GM18519 (cell line): ENCODE measurements at regions not wholly inside any gene's neighbourhood (a gene's known extent, or its start where the extent isn't known, plus 50 kb on each side); places are given as distances from the start of the nearest gene placed in this dataset.

ENCODE experiments used
- ATAC-seq: cut with Tn5 transposase; IDR thresholded peaks from one replicate; pipeline ENCODE4 v1.9.1; 2021; ENCODE audit warnings: mild to moderate bottlenecking, moderate library complexity; ENCODE audit not compliant: unreplicated experiment, low FRiP score

DNA sequence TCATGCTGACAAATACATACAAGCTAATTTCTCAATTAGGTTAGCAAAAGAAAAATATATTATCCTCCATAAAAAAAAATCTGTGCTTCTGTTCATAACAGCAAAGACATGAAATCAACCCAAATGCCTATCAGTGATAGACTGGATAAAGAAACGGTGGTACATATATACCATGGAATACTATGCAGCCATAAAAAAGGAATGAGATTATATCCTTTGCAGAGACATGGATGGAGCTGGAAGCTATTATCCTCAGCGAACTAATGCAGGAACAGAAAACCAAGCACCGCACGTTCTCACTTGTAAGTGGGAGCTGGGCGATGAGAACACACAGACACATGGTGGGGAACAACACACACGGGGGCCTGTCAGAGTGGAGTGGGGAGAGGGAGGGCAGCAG is 84.0 kb upstream of the PALMD start:
- no peak for ATAC-seq

DNA sequence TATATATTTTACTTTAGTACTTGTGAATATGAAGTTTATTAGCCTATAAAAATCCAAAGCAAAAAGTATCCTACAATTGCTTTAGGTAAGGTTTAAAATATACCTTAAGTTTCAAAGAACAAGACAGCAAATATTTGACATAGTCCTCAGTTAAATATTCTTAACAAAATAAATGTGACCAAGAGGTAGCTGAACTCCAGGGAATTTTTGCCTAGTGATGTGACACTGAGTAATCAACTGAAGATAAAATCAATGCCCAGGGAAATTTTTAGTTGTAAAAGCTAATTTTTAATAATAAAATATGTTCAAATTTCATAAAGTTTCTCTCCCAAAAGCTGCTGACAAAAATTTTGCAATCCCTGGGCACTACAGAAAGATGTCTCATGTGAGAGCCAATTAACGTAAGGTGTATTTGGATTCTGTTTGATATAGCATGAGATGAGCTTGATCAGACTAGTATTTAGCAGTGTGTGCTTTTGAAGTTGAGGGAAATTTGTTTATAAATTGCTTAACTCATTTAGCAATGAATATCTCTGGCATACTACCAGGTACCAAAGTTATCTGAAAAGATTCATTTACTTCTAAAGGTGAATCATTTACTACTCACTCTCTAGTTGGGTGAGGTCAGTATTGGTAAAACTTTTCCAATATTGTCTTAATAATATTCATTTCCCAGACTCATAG is 80.2 kb upstream of the PALMD start:
- no peak for ATAC-seq

DNA sequence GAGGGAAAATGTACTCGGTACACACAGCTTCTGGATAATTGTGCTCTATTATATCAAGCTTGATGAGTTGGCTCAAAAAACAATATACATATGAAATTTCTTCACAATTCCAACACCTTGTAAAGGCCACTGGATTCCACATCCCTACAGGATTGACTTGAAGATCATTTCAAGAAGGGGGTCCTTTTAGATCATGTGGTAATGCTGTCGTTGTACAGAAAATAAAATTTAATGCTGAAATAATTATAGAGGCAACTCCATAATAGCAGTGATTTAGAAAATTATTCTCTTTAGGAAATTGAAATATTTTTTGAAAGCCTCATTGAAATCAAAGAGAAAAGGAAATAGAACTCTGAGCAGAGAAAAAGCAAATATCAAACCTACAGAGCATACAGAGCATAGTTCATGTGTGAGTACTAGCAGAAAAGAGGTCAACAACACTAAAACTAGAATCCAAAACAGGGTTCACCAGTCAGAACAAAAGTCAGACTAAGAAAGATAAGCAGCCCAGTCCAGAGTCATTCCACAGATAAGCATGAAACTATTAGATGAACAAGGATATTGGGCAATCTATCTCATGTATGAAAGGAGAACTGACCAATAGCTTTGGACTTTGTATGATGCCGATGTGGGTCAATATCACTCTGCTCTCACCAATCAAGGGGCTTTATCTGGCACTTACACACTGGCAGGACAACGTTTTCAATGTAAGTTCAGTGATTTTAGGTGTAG is 79.5 kb upstream of the PALMD start:
- no peak for ATAC-seq

DNA sequence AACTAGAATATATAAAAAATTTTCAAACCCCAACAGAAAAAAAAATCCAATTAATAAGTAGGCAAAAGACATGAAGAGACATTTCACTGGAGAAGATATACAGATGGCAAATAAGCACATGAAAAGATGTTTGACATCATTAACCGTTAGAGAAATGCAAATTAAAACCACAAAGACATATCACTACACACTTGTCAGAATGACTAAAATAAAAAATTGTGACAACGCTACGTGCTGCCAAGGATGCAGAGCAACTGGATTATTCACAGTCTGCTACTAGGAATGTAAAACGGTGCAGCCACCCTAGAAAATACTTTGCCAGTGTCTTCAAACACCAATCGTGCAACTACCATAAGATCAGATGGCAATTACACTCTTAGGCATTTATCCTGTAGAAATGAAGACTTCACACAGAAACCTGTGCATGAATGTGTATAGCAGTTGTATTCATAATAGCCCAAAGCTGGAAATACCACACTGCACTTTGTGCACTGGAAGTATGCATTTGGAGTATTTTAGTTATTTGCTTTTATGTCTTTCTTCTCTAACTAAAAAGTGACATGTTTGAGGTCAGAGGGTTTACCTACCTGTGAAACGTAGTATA is 75.3 kb upstream of the PALMD start:
- ATAC-seq: no peak

DNA sequence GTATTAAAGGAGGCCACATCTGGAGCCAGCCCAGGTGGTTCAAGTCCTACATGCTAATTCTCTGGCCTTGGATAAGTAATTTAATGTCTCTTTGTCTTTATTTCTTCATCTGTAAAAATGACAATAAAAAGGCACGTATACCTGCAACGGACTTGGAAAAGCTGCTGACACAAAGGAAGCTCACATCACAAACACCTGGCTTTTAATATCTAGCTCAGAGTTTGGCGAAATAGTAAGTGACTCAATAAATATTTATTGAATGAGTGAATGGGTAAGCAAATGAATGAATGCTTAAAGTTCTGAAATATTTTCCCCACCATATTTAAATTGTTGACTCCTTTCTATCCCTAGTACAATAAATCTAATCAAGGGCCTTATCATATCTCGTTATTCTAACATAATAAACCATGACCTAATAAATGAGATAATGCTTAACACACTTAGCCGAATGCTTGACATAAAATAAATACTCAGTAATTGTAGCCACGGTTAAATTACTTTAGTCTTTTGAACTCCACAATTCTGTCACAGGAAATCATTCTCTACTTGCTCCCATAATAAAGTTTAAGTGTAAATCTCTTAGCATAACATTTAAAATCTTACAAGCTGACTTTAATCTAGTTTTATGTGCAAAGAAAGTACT is 74.7 kb upstream of the PALMD start:
- no peak for ATAC-seq

DNA sequence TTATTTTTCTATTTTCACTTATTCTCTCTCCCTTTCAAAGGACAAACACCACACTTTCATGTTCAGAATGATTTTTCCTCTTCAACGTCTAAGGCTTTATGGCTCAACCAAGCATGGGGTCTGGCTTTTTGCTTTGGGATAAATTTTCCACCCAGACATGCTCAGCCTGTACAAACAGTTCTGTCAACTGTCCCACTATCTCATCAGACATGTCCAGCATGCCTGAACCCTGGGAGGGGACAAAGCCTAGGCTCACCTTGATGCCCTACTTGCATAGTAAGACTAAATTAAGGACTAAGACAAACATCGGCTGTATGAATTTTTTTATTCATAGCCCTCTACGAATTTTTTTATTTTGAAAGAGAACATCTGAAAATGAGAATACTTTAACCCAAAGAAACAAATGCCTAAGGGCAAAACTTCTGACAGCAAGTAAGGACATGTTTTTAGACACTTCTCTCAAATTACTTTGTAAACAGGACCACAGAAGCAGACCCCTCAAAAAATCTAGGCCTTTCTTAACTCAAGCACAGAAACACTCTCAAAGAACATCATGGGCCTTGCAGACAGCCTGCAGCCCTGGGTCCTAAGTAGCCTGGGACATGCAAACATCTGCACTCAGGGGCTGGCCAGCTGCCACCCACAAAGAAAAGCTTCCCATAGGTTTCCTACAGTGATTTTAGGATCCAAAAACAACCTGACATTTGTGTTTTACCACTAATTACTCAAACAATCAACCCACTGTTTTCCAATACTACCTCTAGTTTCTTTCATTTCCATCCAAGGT is 72.3 kb upstream of the PALMD start:
- no peak for ATAC-seq

DNA sequence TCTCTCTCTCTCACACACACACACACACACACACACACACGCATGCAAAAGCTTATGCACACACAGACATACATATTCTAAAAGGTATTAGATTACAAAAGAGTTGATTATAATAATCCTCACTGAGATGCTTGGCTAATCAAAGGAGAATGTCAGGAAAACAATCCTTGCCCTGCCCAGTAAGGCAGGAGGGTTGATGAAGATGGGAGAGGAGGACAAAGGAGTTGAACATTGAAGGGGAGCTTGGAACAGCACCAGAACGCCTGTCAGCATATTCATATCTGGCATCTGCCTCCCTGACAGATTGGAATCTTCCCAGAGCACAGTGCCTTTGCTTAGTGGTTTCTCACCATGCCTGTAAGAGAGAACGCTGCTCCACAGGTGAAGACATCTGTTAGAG is 68.6 kb upstream of the PALMD start:
- ATAC-seq: no peak

DNA sequence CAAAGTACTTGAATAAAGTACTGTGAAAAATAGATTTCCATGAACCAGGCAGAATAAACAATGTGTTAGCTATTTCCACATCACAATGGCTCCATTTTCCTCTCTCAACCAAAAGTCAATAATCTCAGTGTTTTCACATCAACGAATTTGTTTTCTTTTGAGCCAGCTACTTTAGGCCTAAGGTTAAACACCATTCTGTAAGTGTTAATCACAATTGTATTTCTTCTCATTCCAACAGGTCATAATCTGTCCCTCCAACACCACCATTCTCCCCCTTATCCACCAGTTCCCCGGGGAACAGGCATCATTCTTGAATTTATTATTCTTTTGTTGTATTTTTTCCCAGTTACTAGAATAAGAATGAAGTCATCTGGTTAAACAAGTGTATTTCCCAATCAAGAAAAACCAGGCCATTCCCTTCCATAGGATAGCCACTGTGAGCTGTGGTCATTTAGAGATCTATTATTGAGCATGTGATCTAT is 66.2 kb upstream of the PALMD start:
- ATAC-seq: no peak

DNA sequence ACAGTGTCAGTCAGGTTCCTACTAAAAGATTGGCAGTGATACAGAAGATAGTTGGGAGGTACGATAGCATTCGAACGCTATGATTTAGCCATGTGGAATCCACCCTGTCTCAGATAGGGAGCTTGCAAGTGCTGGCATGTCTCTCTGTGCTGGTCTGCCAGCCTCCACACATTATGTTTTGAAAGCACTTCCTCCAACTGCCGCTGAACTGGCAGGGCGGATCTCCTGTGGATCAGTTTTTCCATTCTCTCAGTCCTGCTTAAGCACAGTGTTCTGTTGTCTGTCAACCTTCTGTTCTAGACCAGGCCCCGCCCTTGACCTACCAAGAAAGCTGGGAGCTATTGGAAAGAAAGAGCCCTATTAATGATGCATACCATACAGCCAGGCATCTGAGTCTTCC is 65.5 kb upstream of the PALMD start:
- no peak for ATAC-seq

DNA sequence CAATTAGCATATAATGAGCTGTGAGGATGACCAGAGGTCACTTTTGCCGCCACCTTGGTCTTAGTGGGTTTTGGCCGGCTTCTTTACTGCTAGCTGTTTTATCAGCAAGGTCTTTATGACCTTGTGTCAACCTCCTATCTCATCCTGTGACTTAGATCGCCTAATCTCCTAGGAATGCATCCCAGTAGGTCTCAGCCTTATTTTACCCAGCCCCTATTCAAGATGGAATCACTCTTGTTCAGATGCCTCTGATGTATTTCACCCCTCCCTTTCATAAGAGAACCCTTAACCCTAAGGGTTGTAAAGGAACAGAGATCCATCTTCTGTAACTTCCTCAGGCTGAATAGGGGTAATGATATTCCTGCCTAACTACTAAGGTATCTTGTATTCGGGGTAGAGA is 58.9 kb upstream of the PALMD start:
- ATAC-seq: no peak

DNA sequence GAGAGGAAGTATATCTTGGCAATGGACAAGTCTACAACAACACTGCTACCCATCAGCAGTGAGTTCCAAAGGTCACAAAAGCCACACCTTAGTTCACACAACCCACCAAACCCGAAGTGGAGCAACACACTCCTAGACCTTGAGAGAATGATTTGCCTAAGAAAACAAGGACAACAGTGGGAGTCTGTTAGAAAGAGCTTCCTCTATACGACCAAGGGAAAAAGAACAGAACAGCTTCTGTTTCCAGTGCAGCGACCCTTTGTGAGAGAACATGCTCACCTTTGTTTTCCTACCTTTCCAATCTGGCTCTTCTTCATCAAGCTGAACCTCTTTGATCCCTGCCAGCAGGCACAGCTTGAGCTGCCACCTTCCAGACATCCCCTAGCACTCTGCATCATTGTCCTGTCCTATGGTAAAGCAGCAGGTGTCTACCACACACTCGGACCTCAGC is 56.7 kb upstream of the PALMD start:
- ATAC-seq: no peak

DNA sequence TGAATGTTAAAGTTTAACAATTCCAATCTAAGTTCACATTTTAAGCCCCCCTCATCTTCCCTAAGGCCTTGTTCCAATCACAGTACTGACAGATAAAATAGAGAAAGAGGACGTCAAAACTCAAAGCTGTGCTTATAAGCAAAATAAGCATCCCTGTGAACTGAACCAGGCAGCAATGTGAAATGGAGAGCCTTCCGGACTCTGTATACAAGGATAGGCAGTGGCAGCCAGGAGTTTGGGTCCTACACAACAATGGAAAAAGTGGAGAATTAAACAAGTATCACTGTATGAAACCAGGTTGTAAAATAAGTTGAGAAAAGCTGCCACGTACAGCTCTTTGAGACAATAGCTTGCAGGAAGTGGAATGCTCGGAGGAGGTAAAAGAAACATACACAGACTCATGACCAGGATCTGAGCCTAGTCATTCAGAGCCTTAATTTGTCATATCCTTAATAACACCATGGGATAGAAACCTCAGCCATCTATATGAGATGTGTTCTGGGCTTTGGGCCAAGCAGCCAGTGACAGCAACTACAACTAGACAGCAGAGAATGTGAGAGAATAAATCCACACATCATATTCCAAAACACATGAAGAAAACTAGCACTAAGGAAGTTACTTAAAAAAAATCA is 55.2 kb upstream of the PALMD start:
- ATAC-seq: no peak

DNA sequence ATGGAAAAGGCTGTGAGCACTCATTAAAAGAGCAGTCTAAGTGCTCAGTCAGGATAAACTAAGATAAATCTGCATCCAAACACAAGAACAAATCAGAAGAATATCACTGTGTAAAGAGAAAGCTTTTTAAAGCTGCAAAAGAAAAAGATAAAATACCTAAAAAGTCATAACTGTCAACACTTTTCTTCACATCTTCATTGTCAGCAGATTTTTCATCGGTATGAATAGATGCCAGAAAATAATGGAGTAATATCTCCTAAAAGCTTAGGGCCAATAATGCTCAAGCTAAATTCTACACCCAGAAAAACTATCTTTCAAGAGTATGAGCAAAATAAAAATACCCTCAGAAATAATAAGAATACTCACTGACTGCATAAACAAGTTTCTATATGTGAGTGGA is 54.0 kb upstream of the PALMD start:
- no peak for ATAC-seq

DNA sequence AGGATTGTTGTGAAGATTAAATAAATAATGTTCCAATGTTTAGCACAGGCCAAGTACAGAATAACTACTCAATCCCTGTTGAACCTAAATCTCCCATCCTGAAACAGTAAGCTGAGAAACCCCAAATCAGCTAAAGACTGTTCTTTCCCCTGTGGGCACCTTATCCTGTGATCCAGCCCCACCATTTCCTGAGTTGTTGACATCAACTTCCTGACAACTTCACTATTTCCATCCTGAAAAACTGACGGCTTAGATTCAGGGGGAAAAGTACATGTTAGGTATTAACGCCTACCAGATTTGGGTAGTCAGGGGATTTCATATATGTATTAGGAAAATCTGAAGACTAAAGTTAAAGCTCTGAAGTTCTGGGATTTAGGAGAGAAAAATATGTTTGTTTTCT is 51.7 kb upstream of the PALMD start:
- no peak for ATAC-seq

DNA sequence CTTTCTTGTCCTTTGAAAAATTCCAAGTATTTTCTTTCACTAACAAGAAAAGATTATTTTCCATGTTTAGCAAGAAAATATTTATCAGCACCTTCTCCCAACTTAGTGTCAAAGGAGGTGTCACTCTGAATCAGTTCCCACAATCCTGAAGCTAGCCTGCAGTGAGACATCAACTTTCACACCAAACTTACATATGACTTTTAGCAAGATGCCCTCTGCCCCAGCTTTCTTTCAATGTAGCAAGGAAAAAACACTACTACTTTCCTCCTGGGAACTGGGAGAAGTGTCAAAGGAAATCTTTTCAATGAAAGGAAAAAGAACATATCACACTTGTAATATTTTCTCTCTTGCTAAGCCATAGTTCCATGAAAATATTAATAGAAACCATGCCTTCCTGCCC is 50.9 kb upstream of the PALMD start:
- ATAC-seq: no peak

DNA sequence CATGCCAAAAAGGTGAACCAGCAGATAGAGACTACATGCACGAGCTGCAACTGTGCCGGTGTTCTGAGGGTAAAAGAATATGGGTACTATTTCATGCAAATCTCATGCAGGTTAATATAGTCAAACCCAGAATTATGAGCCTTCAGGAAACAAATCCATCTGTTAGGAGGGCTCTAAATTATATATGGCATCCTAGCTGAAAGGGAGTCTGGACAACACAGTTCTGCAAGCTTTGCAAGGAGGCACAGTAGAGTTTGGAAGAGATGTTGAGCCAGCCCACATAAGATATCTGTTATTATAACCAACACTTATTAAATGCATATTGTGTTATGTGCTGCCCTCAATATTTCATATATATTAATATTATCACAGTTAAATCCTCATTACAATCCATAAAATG is 50.5 kb upstream of the PALMD start:
- ATAC-seq: no peak
